Lower leg skin (tissue), 3 donors: ENCODE measurements at regions not wholly inside any gene's neighbourhood (a gene's known extent, or its start where the extent isn't known, plus 50 kb on each side); places are given as distances from the start of the nearest gene placed in this dataset.

Source experiments
- CTCF ChIP-seq, 3 donors: fragments of 450-650 bp; IDR thresholded peaks; one replicate each; pipeline ENCODE4 v1.5.1; 2016; ENCODE audit warnings: antibody characterized with exemption in 3 of 3, mild to moderate bottlenecking in 3 of 3, moderate library complexity in 2 of 3
- POLR2A ChIP-seq, 2 donors: fragments of 450-650 bp; IDR thresholded peaks; one replicate each; pipeline ENCODE4 v1.6.1; 2016 to 2017; ENCODE audit warnings: antibody characterized with exemption in 2 of 2, mild to moderate bottlenecking in 1 of 2, moderate library complexity in 1 of 2

DNA sequence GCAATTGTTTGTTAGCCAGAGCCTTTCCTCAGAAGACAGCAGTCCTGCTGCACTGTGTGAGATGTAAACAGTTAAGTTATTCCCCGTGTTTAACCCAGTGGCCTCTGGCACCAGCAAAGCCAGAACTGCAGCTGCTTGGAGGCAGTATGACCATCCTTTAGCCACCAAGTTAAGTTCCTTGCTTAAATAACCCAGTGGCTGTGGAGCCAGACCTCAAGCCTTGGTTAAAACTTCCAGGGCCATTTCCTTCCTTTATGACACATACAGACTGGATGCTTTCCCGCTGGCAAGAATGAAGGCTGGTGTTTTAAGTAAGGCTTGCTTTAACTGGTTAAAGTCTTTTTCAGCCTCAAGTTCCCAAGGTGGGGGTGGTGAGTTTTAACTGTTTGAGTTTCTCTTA lies 379.8 kb downstream of the DCAF12L2 start:
- TF ChIP-seq POLR2A (IDR thresholded peaks at IDR 0.05) (no peak), CTCF (IDR thresholded peaks at IDR 0.05) (no peak)
